HCT116 (cell line): ENCODE measurements at regions not wholly inside any gene's neighbourhood (a gene's known extent, or its start where the extent isn't known, plus 50 kb on each side); places are given as distances from the start of the nearest gene placed in this dataset.

ENCODE experiments used
- ATAC-seq: fragments of 200-7000 bp; cut with Tn5 transposase; 2 replicates; pipeline ENCODE4 v1.9.1; 2020; ENCODE audit warnings: mild to moderate bottlenecking, moderate library complexity
- BruUV-seq: library from RNA; stranded (reverse); fragments of 400-500 nt; replicated peaks from 2 replicates; lab custom pipeline; 2021; lab: Mats Ljungman, UMichigan
- CTCF ChIA-PET: fragments of 300-600 bp; sonication (Branson Sonifier 250); formaldehyde crosslinking; loops from one replicate; lab custom pipeline; 2021; ENCODE audit warnings: antibody characterized with exemption; lab: Charles Lee
- POLR2A ChIA-PET: fragments of 300-600, 350-600 bp; sonication (Branson Sonifier 250); formaldehyde crosslinking; loops from one replicate; lab custom pipeline; 2021; ENCODE audit warnings: antibody characterized with exemption; lab: Charles Lee
- RAD21 ChIA-PET, 2 experiments: fragments of 300-600 bp; sonication (Branson Sonifier 250); formaldehyde crosslinking; loops; one replicate each; lab custom pipeline; 2023; ENCODE audit warnings: low total read pairs in 2 of 2; ENCODE audit not compliant: uncharacterized antibody in 2 of 2, unreplicated experiment in 2 of 2, low non-redundant PET in 1 of 2; lab: Charles Lee
- DNase-seq: peaks from one replicate; pipeline ENCODE4 v3.0.0-alpha.2; 2010; ENCODE audit warnings: low read depth, low spot score
- H2AFZ ChIP-seq: fragments of 200-600 bp; shearing (Covaris generic), sonication (generic); 2 replicates; pipeline ENCODE4 v1.6.1; 2017; ENCODE audit warnings: low read depth, mixed run types, mixed read lengths, antibody characterized with exemption, low read length; ENCODE audit not compliant: poor library complexity, severe bottlenecking
- H3K27ac ChIP-seq: 2 replicates; pipeline ENCODE4 v1.5.1; 2012; ENCODE audit warnings: low read depth, low read length
- H3K27me3 ChIP-seq: fragments of 200-600 bp; sonication (generic); 2 replicates; pipeline ENCODE4 v1.6.1; 2016; ENCODE audit warnings: mixed run types, low read length, mixed read lengths; ENCODE audit not compliant: insufficient read depth
- H3K36me3 ChIP-seq, 2 experiments: fragments of 200-500 bp in 1 of 2; fragments of 200-600 bp in 1 of 2; sonication (Bioruptor generic) in 1 of 2; sonication (generic) in 1 of 2; 2 replicates each; pipeline versions ENCODE4 v1.5.1 to v1.6.1; 2014 to 2016; ENCODE audit warnings: low read length in 2 of 2, inconsistent platforms in 1 of 2, mixed read lengths in 1 of 2, mixed run types in 1 of 2; ENCODE audit not compliant: insufficient read depth in 2 of 2, control insufficient read depth in 1 of 2
- H3K4me1 ChIP-seq, 2 experiments: fragments of 200-600 bp in 1 of 2; sonication (generic) in 1 of 2; 2 replicates each; pipeline versions ENCODE4 v1.5.1 to v1.6.1; 2012 to 2017; ENCODE audit warnings: low read length in 2 of 2, inconsistent platforms in 1 of 2, mild to moderate bottlenecking in 1 of 2, mixed read lengths in 1 of 2, mixed run types in 1 of 2, moderate library complexity in 1 of 2; ENCODE audit not compliant: insufficient read depth in 2 of 2, control insufficient read depth in 1 of 2
- H3K4me2 ChIP-seq: fragments of 200-600 bp; sonication (generic); 2 replicates; pipeline ENCODE4 v1.6.1; 2017; ENCODE audit warnings: mixed run types, low read length, mixed read lengths
- H3K4me3 ChIP-seq, 2 experiments: fragments of 200-600 bp in 1 of 2; sonication (generic) in 1 of 2; replicated peaks in 1 of 2; 2 replicates each; pipeline ENCODE4 v1.5.1; 2011 to 2016; ENCODE audit warnings: low read length in 2 of 2, control low read depth in 1 of 2, low read depth in 1 of 2, mild to moderate bottlenecking in 1 of 2, mixed read lengths in 1 of 2, mixed run types in 1 of 2
- H3K79me2 ChIP-seq: fragments of 200-600 bp; sonication (generic); 2 replicates; pipeline ENCODE4 v1.6.1; 2017; ENCODE audit warnings: mild to moderate bottlenecking, mixed run types, low read length, moderate library complexity, mixed read lengths; ENCODE audit not compliant: insufficient read depth
- H3K9ac ChIP-seq: fragments of 200-600 bp; sonication (generic); 2 replicates; pipeline ENCODE4 v1.6.1; 2016; ENCODE audit warnings: low read length, mixed read lengths
- H3K9me2 ChIP-seq: fragments of 200-600 bp; sonication (generic), shearing (Covaris generic); 2 replicates; pipeline ENCODE4 v1.6.1; 2017; ENCODE audit warnings: mixed run types, mild to moderate bottlenecking, moderate library complexity; ENCODE audit not compliant: insufficient read depth
- H3K9me3 ChIP-seq, 2 experiments: fragments of 200-500 bp in 1 of 2; fragments of 200-600 bp in 1 of 2; sonication (Bioruptor generic) in 1 of 2; sonication (generic) in 1 of 2; 2 replicates each; pipeline ENCODE4 v1.6.1; 2014 to 2017; ENCODE audit warnings: low read length in 2 of 2, mixed read lengths in 2 of 2, inconsistent platforms in 1 of 2, low read depth in 1 of 2, mild to moderate bottlenecking in 1 of 2, mixed run types in 1 of 2, moderate library complexity in 1 of 2; ENCODE audit not compliant: control insufficient read depth in 1 of 2, insufficient read depth in 1 of 2
- H4K20me1 ChIP-seq: fragments of 200-600 bp; sonication (generic), shearing (Covaris generic); 2 replicates; pipeline ENCODE4 v1.6.1; 2017; ENCODE audit warnings: mixed run types, mild to moderate bottlenecking, moderate library complexity; ENCODE audit not compliant: insufficient read depth
- ATF3 ChIP-seq: IDR thresholded peaks from 2 replicates; pipeline ENCODE4 v1.6.1; 2012
- CEBPB ChIP-seq: IDR thresholded peaks from 2 replicates; pipeline ENCODE4 v1.6.1; 2012; ENCODE audit warnings: low read depth
- CTCF ChIP-seq, 3 experiments: fragments of 200-600 bp in 1 of 3; sonication (generic) in 1 of 3; IDR thresholded peaks in 2 of 3; conservative IDR thresholded peaks in 1 of 3; 2 replicates each; pipeline ENCODE4 v1.5.1; 2012 to 2017; ENCODE audit warnings: low read depth in 2 of 3, low read length in 2 of 3, antibody characterized with exemption in 1 of 3, borderline replicate concordance in 1 of 3, control low read depth in 1 of 3, mild to moderate bottlenecking in 1 of 3, mixed read lengths in 1 of 3, mixed run types in 1 of 3, moderate library complexity in 1 of 3; ENCODE audit not compliant: insufficient read depth in 1 of 3
- EGR1 ChIP-seq: IDR thresholded peaks from 2 replicates; pipeline ENCODE4 v1.6.1; 2012; ENCODE audit warnings: low read depth
- ELF1 ChIP-seq: IDR thresholded peaks from 2 replicates; pipeline ENCODE4 v1.6.1; 2012; ENCODE audit warnings: low read depth, borderline replicate concordance
- EZH2 ChIP-seq: fragments of 200-600 bp; sonication (generic); IDR thresholded peaks from 2 replicates; pipeline ENCODE4 v1.6.1; 2017; ENCODE audit warnings: antibody characterized with exemption, mixed run types
- EZH2phosphoT487 ChIP-seq: fragments of 200-600 bp; IDR thresholded peaks from 2 replicates; pipeline ENCODE4 v1.6.1; 2018; ENCODE audit warnings: antibody characterized with exemption, borderline replicate concordance
- FOSL1 ChIP-seq: IDR thresholded peaks from 2 replicates; pipeline ENCODE4 v1.6.1; 2012; ENCODE audit warnings: low read depth
- MAX ChIP-seq: IDR thresholded peaks from 2 replicates; pipeline ENCODE4 v1.6.1; 2012
- POLR2AphosphoS5 ChIP-seq: IDR thresholded peaks from 2 replicates; pipeline ENCODE4 v1.6.1; 2011; ENCODE audit warnings: mild to moderate bottlenecking, low read depth, low read length, moderate library complexity
- REST ChIP-seq: IDR thresholded peaks from 2 replicates; pipeline ENCODE4 v1.6.1; 2012; ENCODE audit warnings: low read depth
- SIN3A ChIP-seq: IDR thresholded peaks from 2 replicates; pipeline ENCODE4 v1.6.1; 2012; ENCODE audit warnings: low read depth
- SP1 ChIP-seq: IDR thresholded peaks from 2 replicates; pipeline ENCODE4 v1.6.1; 2012; ENCODE audit warnings: low read depth
- TCF7L2 ChIP-seq: IDR thresholded peaks from 2 replicates; pipeline ENCODE4 v1.7.0; 2011; ENCODE audit warnings: borderline replicate concordance, inconsistent platforms; ENCODE audit not compliant: insufficient read depth, insufficient read length; ENCODE audit errors: extremely low read depth
- YY1 ChIP-seq: IDR thresholded peaks from 2 replicates; pipeline ENCODE4 v1.6.1; 2011; ENCODE audit warnings: low read length, low read depth, moderate library complexity, mild to moderate bottlenecking; ENCODE audit not compliant: insufficient replicate concordance; ENCODE audit errors: extremely low read depth
- ZBTB33 ChIP-seq: IDR thresholded peaks from 2 replicates; pipeline ENCODE4 v1.6.1; 2011; ENCODE audit warnings: mild to moderate bottlenecking, low read length, moderate library complexity; ENCODE audit not compliant: insufficient replicate concordance; ENCODE audit errors: extremely low read depth
- ZFX ChIP-seq: fragments of 450-650 bp; IDR thresholded peaks from 2 replicates; pipeline ENCODE4 v1.6.1; 2017
- ZNF274 ChIP-seq: fragments of 200-500 bp; sonication (Bioruptor generic); IDR thresholded peaks from 2 replicates; pipeline ENCODE4 v1.6.1; 2014; ENCODE audit warnings: mild to moderate bottlenecking, low read depth, low read length, inconsistent platforms
- intact Hi-C: fragments of 100-400 bp; cut with micrococcal nuclease; formaldehyde crosslinking; loops from 2 replicates; pipeline ENCODE4 v1.10.0; 2022

- Histone ChIP-seq H3K4me1 (no peaks in the 10 kb centered on the region), H3K27me3 (no peaks in the 10 kb centered on the region)
- no peak for DNase-seq
- TF ChIP-seq ZFX (no peak), MAX (no peak), ELF1 (no peak), ATF3 (no peak), EGR1 (no peak), REST (no peak), YY1 (no peak), ZBTB33 (no peak), EZH2 (no peak), POLR2AphosphoS5 (no peak), TCF7L2 (no peak), FOSL1 (no peak), CEBPB (no peak), EZH2phosphoT487 (no peak), SIN3A (no peak), SP1 (no peak), ZNF274 (no peak), CTCF (IDR thresholded peaks at IDR 0.05 in 2 of 3, conservative IDR thresholded peaks at IDR 0.05 in 1 of 3; ENCODE audit: borderline replicate concordance in 1 of 3, insufficient read depth in 1 of 3, low read depth in 2 of 3, low read length in 2 of 3) (no peak)
- TF ChIP-seq, all 23 proteins: peak for 0
- Histone ChIP-seq H3K9me2 (no peaks in the 10 kb centered on the region), H4K20me1 (no peaks in the 10 kb centered on the region), H3K27ac (no peak overlapping the region), H3K9ac (no peak overlapping the region), H2AFZ (no peak overlapping the region), H3K4me2 (no peak overlapping the region), H3K79me2 (no peaks in the 10 kb centered on the region), H3K4me3 (no peak overlapping the region), H3K9me3 (no peaks in the 10 kb centered on the region), H3K36me3 (no peaks in the 10 kb centered on the region)
- ChIA-PET RAD21 (no interaction called here), CTCF (interaction anchor here (0.9 kb wide), 1 partner anchor 8 kb away, joined by 3 read pairs; no protein-coding TSS in a partner anchor), POLR2A (no interaction called here)
- ATAC-seq, result no peak
- intact Hi-C loops, result no loop called here
- BruUV-seq, result no TSS peak
These were observed 61.6 kb downstream of the RGS12 start for GRCh38 chr4:3354455-3354811.
